A549 (cell line): ENCODE measurements at regions not wholly inside any gene's neighbourhood (a gene's known extent, or its start where the extent isn't known, plus 50 kb on each side); places are given as distances from the start of the nearest gene placed in this dataset.

ENCODE experiments used
- BHLHE40 ChIP-seq: IDR thresholded peaks from 2 replicates; pipeline ENCODE4 v1.6.1; 2012; ENCODE audit warnings: low read depth, low read length, inconsistent platforms
- HDAC2 ChIP-seq: fragments of 200-600 bp; sonication (generic); IDR thresholded peaks from 2 replicates; pipeline ENCODE4 v1.6.1; 2016
- JUNB ChIP-seq: fragments of >200 bp; sonication (Bioruptor Twin); formaldehyde crosslinking; IDR thresholded peaks from 2 replicates; pipeline ENCODE4 v1.6.1; 2016
- MAFK ChIP-seq: fragments of 450-650 bp; IDR thresholded peaks from 2 replicates; pipeline ENCODE4 v1.6.1; 2014; ENCODE audit not compliant: partially characterized antibody
- NR3C1 ChIP-seq: fragments of >200 bp; sonication (Bioruptor Twin); formaldehyde crosslinking; IDR thresholded peaks from 3 replicates; pipeline ENCODE4 v1.6.1; 2017
- PBX3 ChIP-seq: IDR thresholded peaks from 2 replicates; pipeline ENCODE4 v1.6.1; 2012
- PHF8 ChIP-seq: fragments of 200-600 bp; sonication (generic); IDR thresholded peaks from 2 replicates; pipeline ENCODE4 v1.6.1; 2016; ENCODE audit warnings: low read depth, mild to moderate bottlenecking, antibody characterized with exemption, moderate library complexity, borderline replicate concordance
- RFX5 ChIP-seq: fragments of 450-650 bp; IDR thresholded peaks from 2 replicates; pipeline ENCODE4 v1.7.1; 2014; ENCODE audit warnings: antibody characterized with exemption, mild to moderate bottlenecking, moderate library complexity
- SMC3 ChIP-seq: fragments of >200 bp; sonication (Bioruptor Twin); formaldehyde crosslinking; IDR thresholded peaks from 3 replicates; pipeline ENCODE4 v1.6.1; 2018; ENCODE audit warnings: inconsistent platforms
- TFCP2L1 ChIP-seq: fragments of 250-450 bp; sonication (Bioruptor Pico); IDR thresholded peaks from 2 replicates; pipeline ENCODE4 v1.5.0; 2021; ENCODE audit warnings: mild to moderate bottlenecking
- ZFP36 ChIP-seq: fragments of 450-650 bp; IDR thresholded peaks from 2 replicates; pipeline ENCODE4 v1.6.1; 2014; ENCODE audit warnings: borderline replicate concordance; ENCODE audit not compliant: partially characterized antibody
- ZNF302 ChIP-seq: fragments of 250-450 bp; sonication (Bioruptor Pico); IDR thresholded peaks from 2 replicates; pipeline ENCODE4 v1.9.0; 2021; ENCODE audit warnings: inconsistent platforms, mild to moderate bottlenecking, moderate library complexity
- TF ChIP-seq, protein P1 (sequence below): fragments of >200 bp; sonication (Bioruptor Twin); formaldehyde crosslinking; IDR thresholded peaks from 3 replicates; pipeline ENCODE4 v1.5.1; 2016

DNA sequence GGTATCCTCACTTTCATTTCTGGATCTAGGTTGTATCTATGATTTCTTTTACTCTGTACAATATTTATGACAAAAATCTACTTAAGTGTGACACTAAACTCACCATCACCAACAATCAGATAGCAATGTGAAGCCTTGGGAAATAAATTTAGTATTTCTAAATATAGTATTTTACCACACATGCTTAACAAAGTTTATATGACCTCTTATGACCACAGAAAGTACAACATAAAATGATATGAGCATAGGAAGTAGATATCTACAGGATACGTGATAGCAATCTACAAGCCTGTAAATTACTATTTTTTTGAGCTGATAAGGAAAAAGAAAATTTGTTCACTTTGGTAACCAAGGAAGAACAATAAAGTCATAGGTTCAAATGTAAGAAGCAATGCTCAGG is 910.4 kb upstream of the CITED2 start:
- TF ChIP-seq HDAC2 (no peak), MAFK (no peak), PBX3 (no peak), ZFP36 (no peak), BHLHE40 (no peak), NR3C1 (no peak), RFX5 (no peak), ZNF302 (no peak), TFCP2L1 (CRISPR knock-in tag) (no peak), JUNB (no peak), SMC3 (no peak), PHF8 (no peak)
- TF ChIP-seq, protein P1, sequence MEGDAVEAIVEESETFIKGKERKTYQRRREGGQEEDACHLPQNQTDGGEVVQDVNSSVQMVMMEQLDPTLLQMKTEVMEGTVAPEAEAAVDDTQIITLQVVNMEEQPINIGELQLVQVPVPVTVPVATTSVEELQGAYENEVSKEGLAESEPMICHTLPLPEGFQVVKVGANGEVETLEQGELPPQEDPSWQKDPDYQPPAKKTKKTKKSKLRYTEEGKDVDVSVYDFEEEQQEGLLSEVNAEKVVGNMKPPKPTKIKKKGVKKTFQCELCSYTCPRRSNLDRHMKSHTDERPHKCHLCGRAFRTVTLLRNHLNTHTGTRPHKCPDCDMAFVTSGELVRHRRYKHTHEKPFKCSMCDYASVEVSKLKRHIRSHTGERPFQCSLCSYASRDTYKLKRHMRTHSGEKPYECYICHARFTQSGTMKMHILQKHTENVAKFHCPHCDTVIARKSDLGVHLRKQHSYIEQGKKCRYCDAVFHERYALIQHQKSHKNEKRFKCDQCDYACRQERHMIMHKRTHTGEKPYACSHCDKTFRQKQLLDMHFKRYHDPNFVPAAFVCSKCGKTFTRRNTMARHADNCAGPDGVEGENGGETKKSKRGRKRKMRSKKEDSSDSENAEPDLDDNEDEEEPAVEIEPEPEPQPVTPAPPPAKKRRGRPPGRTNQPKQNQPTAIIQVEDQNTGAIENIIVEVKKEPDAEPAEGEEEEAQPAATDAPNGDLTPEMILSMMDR, result no peak
